GM19455 (cell line): ENCODE measurements at regions not wholly inside any gene's neighbourhood (a gene's known extent, or its start where the extent isn't known, plus 50 kb on each side); places are given as distances from the start of the nearest gene placed in this dataset.

Source experiments
- ATAC-seq: cut with Tn5 transposase; IDR thresholded peaks from one replicate; pipeline ENCODE4 v1.9.1; 2021; ENCODE audit not compliant: unreplicated experiment

- no peak for ATAC-seq
Observed at GRCh38 chr11:116239247-116239646, 533.5 kb downstream of the BUD13 start.

- no peak for ATAC-seq
Observed at GRCh38 chr11:116234989-116235568, 537.7 kb downstream of the BUD13 start.

DNA sequence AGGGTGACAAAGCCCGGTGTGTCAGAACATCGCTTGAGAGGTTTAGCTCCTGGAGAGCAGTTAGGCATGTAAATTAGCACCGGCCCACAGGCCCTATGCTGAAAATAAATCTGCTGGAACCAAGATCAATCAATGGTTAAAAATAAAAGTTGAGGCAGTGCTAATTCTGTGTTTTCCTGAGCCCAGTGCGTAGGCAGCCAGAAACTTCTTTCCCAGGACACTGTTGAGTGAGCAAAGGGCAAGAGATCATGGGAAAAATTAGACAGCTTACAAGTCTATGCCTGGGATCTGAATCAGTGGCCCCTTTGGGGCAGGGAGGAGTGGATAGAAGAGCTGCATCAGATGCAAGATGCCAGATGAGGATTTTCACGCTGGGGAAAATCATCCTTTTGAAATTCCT, 539.2 kb downstream of the BUD13 start:
- no peak for ATAC-seq

GRCh38 chr11:116232364-116232828, 540.4 kb downstream of the BUD13 start:
- ATAC-seq, result no peak

DNA sequence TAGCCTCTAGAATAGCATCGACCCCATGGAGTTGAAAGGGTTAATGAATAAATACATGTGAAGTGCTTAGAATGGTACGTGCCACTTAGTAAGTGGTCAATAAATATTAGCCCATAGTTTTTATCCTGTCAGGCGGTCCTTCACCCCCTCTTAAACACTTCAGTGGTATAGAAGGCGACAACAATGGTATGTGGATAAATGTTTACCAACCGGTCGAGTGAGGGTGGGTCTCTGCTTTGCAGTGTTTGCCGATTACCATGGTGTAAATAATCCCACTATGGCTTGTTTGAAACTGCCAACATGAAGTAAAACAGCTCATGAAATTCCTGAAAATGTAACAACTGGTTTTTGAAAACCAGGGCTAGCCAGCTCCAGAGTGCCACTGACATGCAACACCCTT, 541.2 kb downstream of the BUD13 start:
- ATAC-seq, result no peak

GRCh38 chr11:116230438-116230837, 542.3 kb downstream of the BUD13 start:
- no peak for ATAC-seq

DNA sequence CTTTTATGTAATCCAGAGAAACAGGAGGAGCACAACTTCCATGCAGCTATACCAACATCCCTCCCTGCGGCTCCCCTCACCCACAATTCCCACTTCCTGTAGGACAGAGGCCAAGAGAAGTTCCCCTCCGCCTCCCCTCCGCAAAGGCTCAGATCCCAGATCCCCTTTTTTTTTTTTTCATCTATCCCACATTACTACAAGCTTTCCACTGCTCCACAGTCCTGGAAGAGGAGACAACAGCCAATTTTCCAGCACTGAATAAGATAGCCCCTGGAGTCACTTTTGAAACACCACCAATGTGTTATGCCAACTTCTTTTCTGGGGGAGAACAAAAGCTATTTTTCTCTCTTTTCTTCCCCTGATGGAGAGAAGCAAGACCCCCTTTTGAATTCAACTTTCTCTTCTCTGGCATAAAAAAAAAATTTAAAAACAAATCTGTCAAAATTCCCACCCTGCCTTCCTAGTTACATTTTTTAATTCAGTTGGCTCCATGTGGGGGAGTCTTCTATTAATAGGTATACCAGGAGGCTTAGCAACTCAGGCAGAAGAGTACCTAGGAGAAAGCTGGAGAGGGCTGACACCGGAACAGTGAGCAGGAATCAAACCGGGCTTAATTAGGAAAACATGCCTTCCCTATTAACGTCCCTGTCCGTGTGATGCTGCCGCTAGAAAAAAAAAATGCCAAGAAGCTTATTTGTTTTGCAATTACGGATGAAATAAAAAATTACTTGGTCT, 543.4 kb downstream of the BUD13 start:
- ATAC-seq, result no peak

GRCh38 chr11:116226731-116227130, 546.1 kb downstream of the BUD13 start:
- no peak for ATAC-seq

- ATAC-seq, result no peak
Observed at GRCh38 chr11:116225784-116226585, 546.8 kb downstream of the BUD13 start.

GRCh38 chr11:116225236-116225635, 547.6 kb downstream of the BUD13 start:
- no peak for ATAC-seq

- no peak for ATAC-seq
Observed at GRCh38 chr11:116224889-116225200, 547.9 kb downstream of the BUD13 start.

- no peak for ATAC-seq
Observed at GRCh38 chr11:116224154-116224888, 548.5 kb downstream of the BUD13 start.

DNA sequence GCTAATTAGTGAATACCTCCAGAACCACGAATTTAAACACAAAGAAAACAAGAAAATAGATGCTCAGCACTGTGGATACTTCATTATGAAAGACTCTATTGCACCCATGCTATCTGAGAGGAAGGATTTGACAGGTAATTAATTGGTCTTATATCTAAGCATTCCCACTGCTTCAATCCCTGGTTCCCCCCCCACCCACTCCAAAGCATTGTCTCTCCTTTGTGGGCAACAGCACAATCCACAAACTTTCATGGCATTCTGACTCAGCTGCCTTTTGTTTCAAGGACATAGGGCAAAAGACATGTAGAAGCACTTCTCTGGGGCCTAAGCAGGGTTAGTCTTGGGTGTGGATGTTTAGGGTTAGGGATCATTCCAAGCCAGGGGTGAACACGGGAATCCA, 551.4 kb downstream of the BUD13 start:
- ATAC-seq, result no peak

GRCh38 chr11:116219171-116219635, 553.6 kb downstream of the BUD13 start:
- ATAC-seq, result no peak

- no peak for ATAC-seq
Observed at GRCh38 chr11:116217441-116217840, 555.3 kb downstream of the BUD13 start.

DNA sequence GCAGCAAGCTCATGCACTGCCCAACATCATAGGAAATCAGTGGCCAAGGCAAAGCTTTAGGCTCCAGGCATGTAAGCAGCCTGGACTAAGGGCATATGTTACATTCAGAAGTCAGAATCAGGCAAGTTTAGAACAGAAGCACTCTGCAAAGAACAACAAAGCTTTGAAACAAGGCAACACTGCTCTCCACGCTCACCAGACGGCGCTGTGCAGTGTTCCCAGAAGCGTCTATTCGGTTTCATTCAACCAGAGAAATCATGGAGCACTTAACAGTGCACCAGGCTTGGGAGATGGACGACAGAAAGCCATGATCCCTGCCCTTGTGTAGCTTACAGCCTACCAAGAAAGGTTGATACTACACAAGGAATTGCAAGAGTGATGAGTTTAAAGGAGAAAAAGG, 555.8 kb downstream of the BUD13 start:
- ATAC-seq, result no peak

DNA sequence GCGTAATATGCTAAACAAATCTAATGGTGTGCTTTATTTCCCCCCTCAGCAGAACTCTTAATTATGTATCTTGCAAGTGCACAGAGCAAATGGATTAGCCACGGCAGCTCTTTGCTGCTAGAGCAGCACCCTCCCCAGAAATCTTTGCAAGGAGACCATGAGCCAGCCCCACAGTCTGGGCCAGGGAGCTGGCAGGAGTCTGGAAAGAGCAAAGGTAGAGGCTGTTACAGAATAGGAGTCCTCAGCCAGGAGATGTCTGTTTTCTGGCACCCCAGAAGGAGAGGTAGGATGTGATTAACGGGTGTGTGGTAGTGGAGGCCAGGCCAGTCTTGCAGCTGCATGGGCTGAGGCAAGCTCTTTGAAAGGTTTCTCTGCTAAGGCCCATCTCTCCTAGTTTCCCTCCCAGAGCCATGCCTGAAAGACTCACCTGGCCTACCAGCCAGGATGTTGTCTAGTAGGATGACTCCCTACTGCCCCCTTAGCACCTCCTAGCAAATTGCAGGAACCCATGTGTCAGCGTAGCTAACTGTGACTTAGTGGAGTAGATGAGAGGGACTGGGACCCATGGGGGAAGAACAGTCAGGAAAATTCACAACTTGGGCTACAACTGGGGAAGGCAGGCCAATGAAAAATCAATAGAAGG, 557.2 kb downstream of the BUD13 start:
- no peak for ATAC-seq

- no peak for ATAC-seq
Observed at GRCh38 chr11:116211147-116211546, 561.6 kb downstream of the BUD13 start.

DNA sequence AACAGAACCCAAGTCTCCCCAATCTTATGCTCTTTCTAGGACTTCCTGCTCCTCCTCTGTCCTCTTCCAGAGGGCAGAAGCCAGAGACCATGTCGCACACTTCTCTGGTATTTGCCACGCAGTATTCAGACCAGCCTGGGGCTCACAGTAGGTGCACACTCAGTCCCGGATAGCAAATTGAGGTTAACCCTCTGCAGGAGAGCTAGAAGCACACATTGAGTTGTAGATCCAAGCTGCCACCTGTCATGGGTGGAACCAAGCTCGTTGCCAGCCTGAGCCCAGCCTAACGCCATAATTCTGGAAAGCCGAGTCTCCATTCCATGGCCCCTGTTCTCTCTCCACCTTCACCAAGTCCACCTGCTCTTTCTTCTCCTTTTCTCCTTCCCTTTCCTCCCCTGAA, 562.1 kb downstream of the BUD13 start:
- ATAC-seq, result no peak

DNA sequence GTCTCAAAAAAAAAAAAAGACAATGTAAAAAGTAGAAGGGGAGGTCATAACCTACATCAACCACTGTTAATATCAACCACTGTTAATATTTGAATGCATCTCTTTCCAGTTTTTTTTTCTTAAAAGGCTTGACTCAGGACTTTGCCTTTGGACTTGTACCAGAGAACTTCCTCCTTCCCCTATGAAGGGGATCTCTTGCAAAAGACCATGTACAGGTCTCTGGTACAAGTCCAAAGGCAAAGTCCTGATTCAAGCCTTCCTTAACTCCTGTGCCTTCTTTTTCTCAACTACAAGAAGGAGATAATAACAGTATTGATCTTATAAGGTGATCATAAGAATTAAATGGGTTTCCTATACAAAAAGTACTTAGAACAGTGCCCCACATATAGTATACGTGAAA, 563.5 kb downstream of the BUD13 start:
- ATAC-seq, result no peak
